Astrocyte (in vitro differentiated cells and primary cell): ENCODE measurements at regions not wholly inside any gene's neighbourhood (a gene's known extent, or its start where the extent isn't known, plus 50 kb on each side); places are given as distances from the start of the nearest gene placed in this dataset.

Experiments used
- DNase-seq: peaks from one replicate; pipeline ENCODE4 v3.0.0-alpha.2; 2010; ENCODE audit warnings: low read depth
- FAIRE-seq: peaks from 2 replicates; lab custom pipeline; 2011; peaks lifted over from hg19 to GRCh38; lab: Jason Lieb, UNC
- H2AFZ ChIP-seq: 2 replicates; pipeline ENCODE4 v1.6.0; 2012; ENCODE audit warnings: low read depth, low read length, inconsistent platforms
- H3K27ac ChIP-seq: 2 replicates; pipeline ENCODE4 v1.5.1; 2011; ENCODE audit warnings: low read depth, low read length, inconsistent platforms
- H3K27me3 ChIP-seq: 2 replicates; pipeline ENCODE4 v1.6.0; 2011; ENCODE audit warnings: low read length, inconsistent platforms; ENCODE audit not compliant: insufficient read depth
- H3K36me3 ChIP-seq: 2 replicates; pipeline ENCODE4 v1.5.1; 2011; ENCODE audit warnings: low read length, inconsistent platforms; ENCODE audit not compliant: insufficient read depth
- H3K4me1 ChIP-seq: 2 replicates; pipeline ENCODE4 v1.5.1; 2011; ENCODE audit warnings: low read length, inconsistent platforms; ENCODE audit not compliant: insufficient read depth
- H3K4me2 ChIP-seq: 2 replicates; pipeline ENCODE4 v1.6.0; 2012; ENCODE audit warnings: low read length, inconsistent platforms
- H3K4me3 ChIP-seq: 2 replicates; pipeline ENCODE4 v1.5.1; 2011; ENCODE audit warnings: low read depth, mild to moderate bottlenecking, low read length, inconsistent platforms; ENCODE audit not compliant: insufficient read depth
- H3K79me2 ChIP-seq: 2 replicates; pipeline ENCODE4 v1.6.0; 2012; ENCODE audit warnings: mild to moderate bottlenecking, low read length, inconsistent platforms; ENCODE audit not compliant: insufficient read depth
- H3K9ac ChIP-seq: 2 replicates; pipeline ENCODE4 v1.6.0; 2012; ENCODE audit warnings: mild to moderate bottlenecking, low read length, inconsistent platforms
- H3K9me3 ChIP-seq: 2 replicates; pipeline ENCODE4 v1.5.1; 2012; ENCODE audit warnings: low read depth, mild to moderate bottlenecking, low read length, inconsistent platforms; ENCODE audit not compliant: insufficient read depth
- H4K20me1 ChIP-seq: 2 replicates; pipeline ENCODE4 v1.6.0; 2012; ENCODE audit warnings: low read length, inconsistent platforms; ENCODE audit not compliant: insufficient read depth
- H3K27ac Mint-ChIP-seq: one replicate; pipeline ENCODE4 v1.8.0; 2021; ENCODE audit warnings: mild to moderate bottlenecking, mixed read lengths; ENCODE audit not compliant: unreplicated experiment
- H3K27me3 Mint-ChIP-seq: one replicate; pipeline ENCODE4 v1.8.0; 2021; ENCODE audit warnings: low read depth, mixed read lengths; ENCODE audit not compliant: unreplicated experiment
- H3K36me3 Mint-ChIP-seq: one replicate; pipeline ENCODE4 v1.8.0; 2021; ENCODE audit warnings: low read depth, mixed read lengths; ENCODE audit not compliant: unreplicated experiment
- H3K4me1 Mint-ChIP-seq: one replicate; pipeline ENCODE4 v1.8.0; 2021; ENCODE audit warnings: low read depth, mixed read lengths; ENCODE audit not compliant: unreplicated experiment
- H3K4me3 Mint-ChIP-seq: one replicate; pipeline ENCODE4 v1.8.0; 2021; ENCODE audit warnings: mild to moderate bottlenecking, moderate library complexity, mixed read lengths; ENCODE audit not compliant: unreplicated experiment
- H3K9me3 Mint-ChIP-seq: one replicate; pipeline ENCODE4 v1.8.0; 2021; ENCODE audit warnings: mild to moderate bottlenecking, mixed read lengths; ENCODE audit not compliant: unreplicated experiment
- CTCF ChIP-seq: IDR thresholded peaks from 2 replicates; pipeline ENCODE4 v1.5.1; 2011; ENCODE audit warnings: low read depth, mild to moderate bottlenecking, inconsistent platforms, low read length, moderate library complexity; ENCODE audit not compliant: insufficient read depth
- EZH2 ChIP-seq: IDR thresholded peaks from 2 replicates; pipeline ENCODE4 v1.6.1; 2012; ENCODE audit warnings: mild to moderate bottlenecking, low read length, inconsistent platforms; ENCODE audit not compliant: insufficient read depth

- Histone ChIP-seq H3K36me3 (no peaks in the 10 kb centered on the region), H2AFZ (no peak overlapping the region), H3K4me1 (no peaks in the 10 kb centered on the region), H3K9ac (no peak overlapping the region), H3K79me2 (no peaks in the 10 kb centered on the region), H3K9me3 (no peaks in the 10 kb centered on the region), H3K4me3 (no peak overlapping the region), H4K20me1 (no peaks in the 10 kb centered on the region), H3K4me2 (no peak overlapping the region), H3K27me3 (peaks cover 2% of the 10 kb centered on the region), H3K27ac (no peak overlapping the region)
- Mint-ChIP-seq H3K36me3 (no peaks in the 10 kb centered on the region), H3K27ac (no peak overlapping the region), H3K4me3 (no peak overlapping the region), H3K9me3 (peaks cover 12% of the 10 kb centered on the region), H3K4me1 (no peaks in the 10 kb centered on the region), H3K27me3 (peaks cover 27% of the 10 kb centered on the region)
- DNase-seq (no peak), FAIRE-seq (no peak)
- no peak for TF ChIP-seq EZH2
- TF ChIP-seq CTCF = no peak
These were observed 62.1 kb upstream of the TCF7L2 start for GRCh38 chr10:112887968-112888367.

DNA sequence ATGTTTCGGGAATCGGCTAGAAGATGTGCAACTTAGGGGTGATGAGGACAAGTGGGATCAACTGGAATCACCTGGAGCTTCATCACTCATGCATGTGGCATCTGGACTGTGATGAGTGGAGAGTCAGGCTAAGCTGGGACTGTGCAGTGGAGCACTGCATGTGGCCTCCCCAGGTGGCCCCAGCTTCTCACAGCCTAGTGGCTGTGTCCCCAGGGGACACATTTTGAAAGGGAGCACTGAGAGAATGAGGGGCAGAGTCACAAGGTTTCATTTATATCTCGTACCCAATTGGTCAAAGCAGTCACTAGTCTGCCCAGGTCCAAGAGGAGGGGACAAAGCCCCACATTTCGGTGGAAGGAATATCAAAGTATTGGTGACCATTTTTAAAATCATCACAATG, 54.8 kb upstream of the TCF7L2 start:
- Mint-ChIP-seq H3K27ac (no peak overlapping the region), H3K4me1 (peaks cover 5% of the 10 kb centered on the region), H3K4me3 (no peak overlapping the region), H3K36me3 (no peaks in the 10 kb centered on the region), H3K9me3 (peaks cover 10% of the 10 kb centered on the region), H3K27me3 (peaks cover 7% of the 10 kb centered on the region)
- Histone ChIP-seq H3K9me3 (no peaks in the 10 kb centered on the region), H3K27ac (no peak overlapping the region), H3K9ac (no peak overlapping the region), H2AFZ (no peak overlapping the region), H4K20me1 (no peaks in the 10 kb centered on the region), H3K4me3 (no peak overlapping the region), H3K4me2 (no peak overlapping the region), H3K36me3 (no peaks in the 10 kb centered on the region), H3K79me2 (no peaks in the 10 kb centered on the region), H3K4me1 (peaks cover 12% of the 10 kb centered on the region), H3K27me3 (no peaks in the 10 kb centered on the region)
- no peak for FAIRE-seq
- TF ChIP-seq EZH2 = no peak
- TF ChIP-seq CTCF = no peak
- DNase-seq = no peak

GRCh38 chr10:112896273-112896672, 53.8 kb upstream of the TCF7L2 start:
- Histone ChIP-seq H4K20me1 (no peaks in the 10 kb centered on the region), H3K27ac (no peak overlapping the region), H3K36me3 (no peaks in the 10 kb centered on the region), H3K79me2 (no peaks in the 10 kb centered on the region), H3K4me2 (no peak overlapping the region), H3K4me1 (peaks cover 12% of the 10 kb centered on the region), H3K9me3 (no peaks in the 10 kb centered on the region), H3K4me3 (no peak overlapping the region), H2AFZ (no peak overlapping the region), H3K27me3 (no peaks in the 10 kb centered on the region), H3K9ac (no peak overlapping the region)
- Mint-ChIP-seq H3K36me3 (no peaks in the 10 kb centered on the region), H3K4me3 (no peak overlapping the region), H3K27ac (no peak overlapping the region), H3K4me1 (peaks cover 5% of the 10 kb centered on the region), H3K9me3 (peaks cover 10% of the 10 kb centered on the region), H3K27me3 (peaks cover 8% of the 10 kb centered on the region)
- no peak for DNase-seq
- FAIRE-seq = no peak
- TF ChIP-seq EZH2 (no peak), CTCF (no peak)
